ENCODE measurements at regions not wholly inside any gene's neighbourhood (a gene's known extent, or its start where the extent isn't known, plus 50 kb on each side); places are given as distances from the start of the nearest gene placed in this dataset.

DNA sequence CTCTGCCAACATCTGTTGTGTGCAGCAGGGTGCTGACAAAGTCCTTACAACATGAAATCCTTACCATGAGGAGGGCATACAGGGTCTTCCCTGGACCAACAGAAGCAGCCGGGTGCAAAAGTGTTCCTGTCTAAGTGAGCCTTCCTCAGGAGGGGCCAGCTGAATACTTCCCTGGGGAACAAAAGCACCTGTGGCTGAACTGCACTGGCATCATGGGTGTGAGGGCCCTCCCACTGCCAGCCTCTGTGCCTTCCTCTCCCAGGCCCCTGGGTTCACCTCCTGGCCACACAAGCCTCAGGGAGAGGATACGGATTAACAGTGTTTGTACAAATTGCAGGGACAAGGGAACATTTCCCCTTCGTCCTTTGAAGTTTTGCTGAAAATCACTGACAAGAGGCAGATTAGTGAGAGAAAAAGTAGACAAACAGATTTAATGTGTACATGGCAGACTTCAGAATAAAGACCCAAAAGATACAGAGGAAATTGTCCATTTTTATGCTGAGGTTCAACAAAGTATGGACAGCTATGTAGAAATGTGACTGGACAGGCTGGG lies 91.0 kb upstream of the PPM1J start:
- Histone ChIP-seq H3K9me3 (no peaks in the 10 kb centered on the region), H3K27ac (no peak overlapping the region), H3K4me1 (ENCODE audit: control insufficient read depth in 1 of 2, insufficient read depth in 1 of 2, low read depth in 1 of 2, low read length in 1 of 2) (no peaks in the 10 kb centered on the region), H3K27me3 (peaks cover 24% of the 10 kb centered on the region), H3K36me3 (no peaks in the 10 kb centered on the region), H3K4me3 (ENCODE audit: low read depth in 1 of 2, low read length in 1 of 2) (no peak overlapping the region)
- TF ChIP-seq, protein P1, sequence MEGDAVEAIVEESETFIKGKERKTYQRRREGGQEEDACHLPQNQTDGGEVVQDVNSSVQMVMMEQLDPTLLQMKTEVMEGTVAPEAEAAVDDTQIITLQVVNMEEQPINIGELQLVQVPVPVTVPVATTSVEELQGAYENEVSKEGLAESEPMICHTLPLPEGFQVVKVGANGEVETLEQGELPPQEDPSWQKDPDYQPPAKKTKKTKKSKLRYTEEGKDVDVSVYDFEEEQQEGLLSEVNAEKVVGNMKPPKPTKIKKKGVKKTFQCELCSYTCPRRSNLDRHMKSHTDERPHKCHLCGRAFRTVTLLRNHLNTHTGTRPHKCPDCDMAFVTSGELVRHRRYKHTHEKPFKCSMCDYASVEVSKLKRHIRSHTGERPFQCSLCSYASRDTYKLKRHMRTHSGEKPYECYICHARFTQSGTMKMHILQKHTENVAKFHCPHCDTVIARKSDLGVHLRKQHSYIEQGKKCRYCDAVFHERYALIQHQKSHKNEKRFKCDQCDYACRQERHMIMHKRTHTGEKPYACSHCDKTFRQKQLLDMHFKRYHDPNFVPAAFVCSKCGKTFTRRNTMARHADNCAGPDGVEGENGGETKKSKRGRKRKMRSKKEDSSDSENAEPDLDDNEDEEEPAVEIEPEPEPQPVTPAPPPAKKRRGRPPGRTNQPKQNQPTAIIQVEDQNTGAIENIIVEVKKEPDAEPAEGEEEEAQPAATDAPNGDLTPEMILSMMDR (IDR thresholded peaks at IDR 0.05): no peak

DNA sequence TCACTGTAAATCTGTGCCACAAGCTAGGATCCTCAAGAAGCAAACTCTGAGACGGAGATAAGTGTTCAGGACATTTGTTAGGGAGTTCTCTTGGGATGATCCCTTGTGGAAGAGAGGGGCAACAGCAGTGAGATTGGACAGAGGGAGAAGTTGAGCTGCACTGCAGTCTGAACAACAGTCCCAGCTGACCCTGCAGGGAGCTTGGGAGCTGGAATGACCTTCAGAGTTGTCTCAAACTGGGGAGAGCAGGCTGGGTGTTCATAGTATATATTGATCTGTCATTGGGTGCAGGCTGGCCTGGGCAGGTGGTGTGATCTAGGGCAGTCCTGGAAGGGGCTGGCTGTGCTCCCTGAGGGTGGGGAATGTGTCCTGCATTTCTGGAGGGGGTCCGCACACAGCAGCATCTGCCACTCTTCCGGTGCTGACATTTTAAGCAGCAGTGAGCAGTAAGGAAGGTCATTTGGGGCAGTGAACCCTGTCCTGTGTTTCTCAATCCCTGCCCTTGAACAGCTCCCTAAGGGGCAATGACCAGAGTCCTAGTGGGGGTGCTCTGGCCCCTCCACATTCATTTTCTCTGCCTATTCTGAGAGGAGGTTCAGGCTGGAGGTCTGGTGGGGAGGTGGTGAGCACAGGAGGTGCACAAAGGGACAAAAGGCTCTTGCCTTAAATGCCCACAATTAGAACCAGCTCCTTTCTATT lies 90.2 kb upstream of the PPM1J start:
- TF ChIP-seq, protein P1 (IDR thresholded peaks at IDR 0.05): no peak
- Histone ChIP-seq H3K4me3 (ENCODE audit: low read depth in 1 of 2, low read length in 1 of 2) (no peak overlapping the region), H3K4me1 (ENCODE audit: control insufficient read depth in 1 of 2, insufficient read depth in 1 of 2, low read depth in 1 of 2, low read length in 1 of 2) (no peaks in the 10 kb centered on the region), H3K9me3 (no peaks in the 10 kb centered on the region), H3K27me3 (peaks cover 17% of the 10 kb centered on the region), H3K36me3 (no peaks in the 10 kb centered on the region), H3K27ac (no peak overlapping the region)

DNA sequence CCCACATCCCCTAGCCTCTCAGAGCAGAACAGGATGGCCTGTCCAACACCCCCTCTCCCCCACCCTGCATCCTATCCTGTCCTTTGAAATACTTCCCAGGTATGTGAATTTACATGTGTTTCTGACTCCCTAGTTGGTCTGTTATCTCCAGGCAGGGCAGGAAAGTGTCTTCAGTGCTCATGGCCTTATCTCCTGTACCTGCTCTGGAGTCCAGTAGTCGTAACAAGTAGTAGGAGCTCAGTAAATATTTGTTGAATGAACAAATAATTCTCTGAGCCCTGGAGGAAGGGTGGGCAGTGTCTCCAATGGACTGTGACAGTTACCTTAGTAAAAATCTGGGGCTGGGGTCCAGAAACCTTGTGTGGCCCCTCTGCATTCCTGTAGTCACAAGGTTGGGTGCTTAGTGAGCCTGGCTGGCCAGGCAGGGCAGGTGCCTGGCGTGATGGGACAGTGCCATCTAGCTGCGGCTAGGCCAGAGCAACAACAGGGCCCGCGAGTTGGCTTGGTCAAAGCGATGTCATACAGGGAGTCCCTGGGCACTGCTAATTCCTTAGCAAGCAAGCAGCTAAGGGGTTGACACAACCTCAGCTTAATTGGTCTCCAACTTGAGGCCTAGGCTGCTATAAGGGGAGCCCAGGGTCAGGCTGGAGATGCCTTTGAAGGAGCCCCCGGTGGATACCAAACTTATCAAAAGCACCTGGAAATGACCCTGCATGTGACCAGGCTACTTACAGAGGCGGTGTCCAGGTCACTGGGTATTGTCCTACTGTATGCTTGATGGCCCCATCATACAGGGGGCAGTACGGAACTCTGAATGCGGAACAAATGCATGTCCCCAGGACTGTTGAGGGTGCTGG lies 89.0 kb upstream of the PPM1J start:
- H3K9me3 ChIP-seq: no peaks in the 10 kb centered on the region
- H3K4me3 ChIP-seq (ENCODE audit: low read depth in 1 of 2, low read length in 1 of 2): no peak overlapping the region
- no peaks in the 10 kb centered on the region for H3K4me1 ChIP-seq (ENCODE audit: control insufficient read depth in 1 of 2, insufficient read depth in 1 of 2, low read depth in 1 of 2, low read length in 1 of 2)
- TF ChIP-seq, protein P1 (IDR thresholded peaks at IDR 0.05): no peak
- peaks cover 17% of the 10 kb centered on the region for H3K27me3 ChIP-seq
- no peak overlapping the region for H3K27ac ChIP-seq
- no peaks in the 10 kb centered on the region for H3K36me3 ChIP-seq

DNA sequence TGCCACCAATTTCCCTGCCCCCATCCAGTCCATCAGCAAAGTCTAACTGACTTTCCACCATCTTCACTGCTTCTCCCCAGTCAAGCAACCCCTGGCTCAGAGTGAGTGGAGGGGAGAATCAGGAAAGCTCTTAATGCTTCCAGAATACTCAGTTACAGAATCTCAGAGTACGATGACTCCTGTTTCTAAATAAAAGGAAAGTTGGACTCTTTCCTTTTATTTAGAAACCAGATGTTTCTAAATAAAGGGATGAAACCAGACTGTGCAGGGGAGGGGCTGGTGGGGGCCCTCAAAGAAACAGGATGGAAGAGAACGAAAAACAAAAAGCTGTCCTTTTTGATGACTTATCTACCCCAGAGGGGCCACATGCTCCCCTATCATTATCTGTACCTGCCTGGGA lies 85.2 kb upstream of the PPM1J start:
- H3K27me3 ChIP-seq: peaks cover 12% of the 10 kb centered on the region
- H3K27ac ChIP-seq: no peak overlapping the region
- H3K4me1 ChIP-seq (ENCODE audit: control insufficient read depth in 1 of 2, insufficient read depth in 1 of 2, low read depth in 1 of 2, low read length in 1 of 2): no peaks in the 10 kb centered on the region
- TF ChIP-seq, protein P1 (IDR thresholded peaks at IDR 0.05): no peak
- no peaks in the 10 kb centered on the region for H3K9me3 ChIP-seq
- H3K36me3 ChIP-seq: no peaks in the 10 kb centered on the region
- H3K4me3 ChIP-seq (ENCODE audit: low read depth in 1 of 2, low read length in 1 of 2): no peak overlapping the region

DNA sequence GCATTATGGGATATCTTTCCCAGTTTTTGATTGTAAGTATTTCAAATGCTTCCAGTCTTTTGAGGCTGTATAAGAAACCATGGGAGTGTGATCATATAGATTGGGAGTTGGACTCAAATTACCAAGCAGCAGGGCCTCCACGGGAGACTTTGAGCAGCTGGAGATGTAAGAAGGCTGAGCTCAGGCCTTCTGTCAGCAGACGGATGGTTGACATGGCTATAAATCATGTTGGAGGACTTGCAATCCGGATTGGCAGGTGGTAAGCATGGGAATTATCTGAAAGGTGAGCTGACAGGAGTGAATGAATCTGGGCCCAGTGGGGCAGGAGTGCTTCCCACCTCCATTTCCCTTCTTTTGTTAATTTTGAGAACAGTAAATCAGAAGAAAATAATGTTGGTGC lies 83.2 kb upstream of the PPM1J start:
- Histone ChIP-seq H3K27ac (no peak overlapping the region), H3K27me3 (no peaks in the 10 kb centered on the region), H3K4me1 (ENCODE audit: control insufficient read depth in 1 of 2, insufficient read depth in 1 of 2, low read depth in 1 of 2, low read length in 1 of 2) (no peaks in the 10 kb centered on the region), H3K4me3 (ENCODE audit: low read depth in 1 of 2, low read length in 1 of 2) (no peak overlapping the region), H3K36me3 (no peaks in the 10 kb centered on the region), H3K9me3 (no peaks in the 10 kb centered on the region)
- TF ChIP-seq, protein P1 (IDR thresholded peaks at IDR 0.05): no peak

Data from neutrophil (primary cell).